ENCODE measurements at regions not wholly inside any gene's neighbourhood (a gene's known extent, or its start where the extent isn't known, plus 50 kb on each side); places are given as distances from the start of the nearest gene placed in this dataset.

DNA sequence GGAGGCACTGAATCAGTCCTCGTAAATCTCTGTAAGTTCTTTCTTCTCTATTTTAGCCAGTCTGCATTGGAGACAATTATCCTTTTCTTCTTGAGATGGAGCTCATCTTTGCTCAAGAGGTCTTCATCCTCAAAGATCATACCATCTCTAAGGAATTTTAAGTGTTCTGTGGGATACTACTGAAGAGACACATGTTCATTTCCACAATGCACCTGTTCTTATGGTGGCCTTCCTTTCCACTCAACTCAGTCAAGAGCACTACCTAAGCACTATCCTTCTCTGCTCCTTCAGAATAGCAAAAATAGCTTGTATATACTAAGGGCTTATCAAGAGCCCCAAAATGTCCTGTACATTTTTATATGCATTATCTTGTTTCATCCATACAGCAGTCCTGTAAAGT is 214.0 kb downstream of the KLF5 start:
- no peak overlapping the region for H3K4me3 ChIP-seq
- no peak overlapping the region for H3K27ac ChIP-seq
- H3K9me3 ChIP-seq: no peaks in the 10 kb centered on the region
- TF ChIP-seq CTCF (IDR thresholded peaks at IDR 0.05): no peak
- peaks cover 6 to 7% of the 10 kb centered on the region in 2 donors for H3K4me1 ChIP-seq (ENCODE audit: control insufficient read depth in 1 of 2, low read depth in 2 of 2)
- H3K36me3 ChIP-seq: no peaks in the 10 kb centered on the region
- ATAC-seq (ENCODE audit: insufficient number of reproducible peaks, low FRiP score, low read depth): no peak
- H3K27me3 ChIP-seq (replicated peaks; ENCODE audit: insufficient read depth): no peaks in the 10 kb centered on the region
- no peak for DNase-seq (ENCODE audit: low spot score)

GRCh38 chr13:73268306-73268705 is 209.5 kb downstream of the KLF5 start:
- DNase-seq (ENCODE audit: low spot score) (no peak), ATAC-seq (ENCODE audit: insufficient number of reproducible peaks, low FRiP score, low read depth) (no peak)
- no peak for TF ChIP-seq CTCF (IDR thresholded peaks at IDR 0.05)
- no peaks in the 10 kb centered on the region for H3K36me3 ChIP-seq
- H3K27me3 ChIP-seq (replicated peaks; ENCODE audit: insufficient read depth): no peaks in the 10 kb centered on the region
- H3K27ac ChIP-seq: no peak overlapping the region
- no peaks in the 10 kb centered on the region for H3K4me1 ChIP-seq (ENCODE audit: control insufficient read depth in 1 of 2, low read depth in 2 of 2)
- no peaks in the 10 kb centered on the region for H3K9me3 ChIP-seq
- H3K4me3 ChIP-seq: no peak overlapping the region

DNA sequence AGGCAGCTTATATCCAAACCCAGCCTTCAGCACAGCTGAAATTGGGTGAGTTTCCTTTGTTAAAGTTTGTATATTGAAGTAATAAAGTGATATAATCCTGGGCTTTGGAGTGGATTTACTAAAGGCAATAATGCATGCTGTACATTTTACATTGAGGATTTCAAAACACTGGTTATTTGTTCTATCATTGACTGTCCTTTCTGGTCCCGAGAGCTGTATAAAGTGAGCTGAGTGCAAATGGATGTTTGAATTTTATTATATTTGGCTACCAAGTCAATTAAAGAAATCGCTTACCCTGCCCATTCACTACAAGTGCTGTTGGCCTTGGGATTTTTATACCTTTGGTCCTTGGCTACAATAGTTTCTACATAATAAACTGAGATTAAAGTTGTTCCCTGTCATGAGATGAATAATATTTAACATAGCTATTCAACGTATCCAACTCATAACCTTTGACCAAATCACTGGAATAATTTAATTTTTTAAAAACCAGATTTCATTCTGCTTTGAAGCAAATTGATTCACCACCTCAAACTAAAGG is 207.9 kb downstream of the KLF5 start:
- Histone ChIP-seq H3K27me3 (replicated peaks; ENCODE audit: insufficient read depth) (no peaks in the 10 kb centered on the region), H3K27ac (no peak overlapping the region), H3K36me3 (no peaks in the 10 kb centered on the region), H3K9me3 (no peaks in the 10 kb centered on the region), H3K4me1 (ENCODE audit: control insufficient read depth in 1 of 2, low read depth in 2 of 2) (no peaks in the 10 kb centered on the region), H3K4me3 (no peak overlapping the region)
- no peak for DNase-seq (ENCODE audit: low spot score)
- TF ChIP-seq CTCF (IDR thresholded peaks at IDR 0.05): no peak
- ATAC-seq (ENCODE audit: insufficient number of reproducible peaks, low FRiP score, low read depth): no peak

GRCh38 chr13:73262862-73263627 is 204.2 kb downstream of the KLF5 start:
- Histone ChIP-seq H3K4me1 (ENCODE audit: control insufficient read depth in 1 of 2, low read depth in 2 of 2) (no peaks in the 10 kb centered on the region), H3K36me3 (no peaks in the 10 kb centered on the region), H3K4me3 (no peak overlapping the region), H3K27me3 (replicated peaks; ENCODE audit: insufficient read depth) (no peaks in the 10 kb centered on the region), H3K27ac (no peak overlapping the region), H3K9me3 (no peaks in the 10 kb centered on the region)
- DNase-seq (ENCODE audit: low spot score): no peak
- no peak for TF ChIP-seq CTCF (IDR thresholded peaks at IDR 0.05)
- ATAC-seq (ENCODE audit: insufficient number of reproducible peaks, low FRiP score, low read depth): no peak

- Histone ChIP-seq H3K4me3 (no peak overlapping the region), H3K27ac (no peak overlapping the region), H3K27me3 (replicated peaks; ENCODE audit: insufficient read depth) (no peaks in the 10 kb centered on the region), H3K4me1 (ENCODE audit: control insufficient read depth in 1 of 2, low read depth in 2 of 2) (no peaks in the 10 kb centered on the region), H3K36me3 (no peaks in the 10 kb centered on the region), H3K9me3 (no peaks in the 10 kb centered on the region)
- TF ChIP-seq CTCF (IDR thresholded peaks at IDR 0.05): no peak
- ATAC-seq (ENCODE audit: insufficient number of reproducible peaks, low FRiP score, low read depth) (no peak), DNase-seq (ENCODE audit: low spot score) (no peak)
These were observed 203.0 kb downstream of the KLF5 start for GRCh38 chr13:73261739-73262216.
